Stimulated activated naive CD8-positive, alpha-beta T cell treated with anti-CD3 and anti-CD28 coated beads, Interleukin-15, Interleukin-2, amounts not matched to agents 100 U/mL and 50 U/mL, for 24 hours (primary cell): ENCODE measurements at regions not wholly inside any gene's neighbourhood (a gene's known extent, or its start where the extent isn't known, plus 50 kb on each side); places are given as distances from the start of the nearest gene placed in this dataset.

ENCODE experiments used
- ATAC-seq: fragments of 150-1000 bp; cut with Tn5 transposase; one replicate; pipeline ENCODE4 v1.10.0; 2021
- DNase-seq: peaks from one replicate; pipeline ENCODE4 v3.0.0; 2021

- ATAC-seq: no peak
- no peak for DNase-seq
Measured at GRCh38 chr7:54847921-54848320, 88.9 kb upstream of the SEC61G start.

DNA sequence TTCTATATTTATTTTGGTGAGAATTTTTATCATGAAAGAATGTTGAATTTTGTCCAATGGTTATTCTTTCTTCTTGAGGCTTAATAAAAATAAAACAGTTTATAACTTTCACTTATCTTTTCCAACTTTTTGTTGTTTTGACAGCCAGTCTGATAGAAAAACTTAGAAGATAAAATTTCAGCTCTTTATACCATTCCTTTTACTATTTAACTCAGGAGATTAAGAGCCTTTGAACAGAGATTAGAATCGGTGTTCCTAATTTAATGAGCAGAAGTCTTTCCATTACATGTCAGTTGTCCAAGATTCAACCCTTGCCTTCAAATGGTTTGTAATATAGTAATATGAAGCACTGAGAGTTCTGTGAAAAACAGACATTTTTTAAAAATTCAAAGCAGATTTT lies 97.8 kb upstream of the SEC61G start:
- DNase-seq (no peak), ATAC-seq (no peak)

GRCh38 chr7:54857294-54857693 lies 98.3 kb upstream of the SEC61G start:
- ATAC-seq (no peak), DNase-seq (no peak)

DNA sequence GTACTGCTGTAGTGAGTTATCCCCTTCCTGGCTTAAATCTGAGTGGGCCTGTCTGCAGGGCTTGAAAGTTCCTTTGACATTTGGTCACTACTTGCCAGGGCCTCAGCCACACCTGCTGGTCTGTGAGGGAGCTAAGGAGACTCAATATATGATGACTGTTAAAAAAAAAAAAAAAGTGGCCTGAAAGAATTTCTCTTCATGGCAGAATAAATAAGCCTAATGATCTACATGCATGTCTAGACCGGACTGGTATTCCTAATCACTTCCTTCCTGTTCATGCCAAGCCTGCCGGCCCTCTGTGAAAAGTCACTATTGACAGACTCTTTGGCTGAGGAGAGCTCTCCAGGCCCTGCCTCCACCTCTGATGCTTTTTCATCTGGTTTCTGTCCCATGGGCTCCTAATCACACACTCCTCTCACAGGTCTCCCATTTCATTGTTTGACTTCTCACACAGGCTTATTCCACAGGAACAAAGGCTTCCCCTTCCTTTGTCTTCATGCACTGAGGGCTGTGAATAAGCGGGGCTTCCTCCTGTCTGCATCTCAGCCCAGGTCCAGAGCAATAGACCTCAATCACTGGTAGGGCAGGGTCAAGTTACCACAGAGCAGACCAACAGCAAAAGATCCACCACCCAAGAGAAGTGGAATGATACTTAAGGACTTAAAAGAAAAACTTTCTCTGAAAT lies 99.1 kb upstream of the SEC61G start:
- DNase-seq: no peak
- no peak for ATAC-seq

- ATAC-seq: no peak
- no peak for DNase-seq
Measured at GRCh38 chr7:54859066-54859465, 100.1 kb upstream of the SEC61G start.

- DNase-seq (no peak), ATAC-seq (no peak)
Measured at GRCh38 chr7:54859545-54859944, 100.5 kb upstream of the SEC61G start.

GRCh38 chr7:54860003-54860775 lies 101.2 kb upstream of the SEC61G start:
- ATAC-seq (no peak), DNase-seq (no peak)

DNA sequence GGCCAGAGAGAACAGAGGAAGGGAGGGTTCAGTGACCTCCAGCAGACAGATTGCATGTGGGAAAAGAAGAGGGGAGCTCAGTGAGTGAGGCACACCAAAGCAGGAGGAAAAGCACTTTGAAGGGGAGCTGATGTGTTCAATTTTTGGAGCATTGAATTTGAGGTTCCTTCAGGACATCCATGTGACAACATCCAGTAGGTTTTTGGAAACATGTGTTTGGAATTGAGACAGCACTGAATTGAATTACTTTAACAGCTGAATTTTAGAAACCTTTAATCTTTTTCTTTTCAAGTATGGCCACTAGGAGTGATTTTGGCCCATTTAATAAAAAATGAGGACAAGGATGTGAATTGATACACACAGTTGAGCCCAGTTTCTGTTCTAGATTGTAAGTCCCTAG lies 101.8 kb upstream of the SEC61G start:
- ATAC-seq (no peak), DNase-seq (no peak)

DNA sequence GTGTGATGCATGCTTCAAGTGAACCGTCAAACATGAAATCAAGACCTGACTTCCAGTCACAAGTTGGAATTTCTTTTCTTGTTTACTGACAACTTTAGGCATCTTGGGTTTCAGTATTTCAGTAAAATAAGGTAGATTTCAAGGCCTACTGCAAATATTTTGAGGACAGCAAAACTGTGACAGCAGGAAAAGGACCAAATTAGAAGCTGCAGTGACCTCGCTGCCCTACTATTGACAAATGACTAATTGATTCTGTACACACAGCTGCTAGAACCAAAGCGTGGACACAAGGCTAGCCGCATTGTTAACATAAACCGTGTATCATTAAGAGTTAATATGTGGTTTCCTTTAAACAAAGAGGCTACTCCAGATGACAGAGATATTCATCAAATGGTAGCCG lies 105.7 kb upstream of the SEC61G start:
- ATAC-seq: no peak

GRCh38 chr7:54869523-54869922 lies 110.5 kb upstream of the SEC61G start:
- ATAC-seq (no peak), DNase-seq (no peak)

More for the DNA sequence above, 105.7 kb upstream of the SEC61G start:
- no peak for DNase-seq

- ATAC-seq (no peak), DNase-seq (no peak)
Measured at GRCh38 chr7:54874804-54875203, 115.8 kb upstream of the SEC61G start.

GRCh38 chr7:54877683-54878082 lies 118.7 kb upstream of the SEC61G start:
- DNase-seq (no peak), ATAC-seq (no peak)

GRCh38 chr7:54878339-54878738 lies 119.3 kb upstream of the SEC61G start:
- DNase-seq: no peak
- no peak for ATAC-seq

DNA sequence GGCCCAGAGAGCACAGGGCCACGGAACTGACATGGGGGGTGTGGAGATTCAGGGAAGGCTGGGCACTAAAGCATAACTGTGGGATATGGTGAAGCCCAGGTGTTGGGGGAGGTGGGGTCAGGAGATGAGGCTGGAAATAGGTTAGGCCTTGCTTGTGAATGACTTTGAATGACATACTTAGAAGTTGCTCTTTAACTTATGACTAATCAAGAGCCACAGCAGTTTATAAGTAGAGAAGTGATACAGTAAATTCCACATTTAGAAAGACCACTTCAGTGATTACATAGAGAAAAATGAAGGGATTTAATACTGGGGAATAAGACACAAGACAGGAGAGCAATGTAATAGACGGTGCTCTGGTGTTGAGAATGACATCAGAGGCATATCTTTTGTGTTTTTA lies 120.8 kb upstream of the SEC61G start:
- no peak for ATAC-seq
- DNase-seq: no peak

- DNase-seq: no peak
- no peak for ATAC-seq
Measured at GRCh38 chr7:54880326-54880989, 121.4 kb upstream of the SEC61G start.

DNA sequence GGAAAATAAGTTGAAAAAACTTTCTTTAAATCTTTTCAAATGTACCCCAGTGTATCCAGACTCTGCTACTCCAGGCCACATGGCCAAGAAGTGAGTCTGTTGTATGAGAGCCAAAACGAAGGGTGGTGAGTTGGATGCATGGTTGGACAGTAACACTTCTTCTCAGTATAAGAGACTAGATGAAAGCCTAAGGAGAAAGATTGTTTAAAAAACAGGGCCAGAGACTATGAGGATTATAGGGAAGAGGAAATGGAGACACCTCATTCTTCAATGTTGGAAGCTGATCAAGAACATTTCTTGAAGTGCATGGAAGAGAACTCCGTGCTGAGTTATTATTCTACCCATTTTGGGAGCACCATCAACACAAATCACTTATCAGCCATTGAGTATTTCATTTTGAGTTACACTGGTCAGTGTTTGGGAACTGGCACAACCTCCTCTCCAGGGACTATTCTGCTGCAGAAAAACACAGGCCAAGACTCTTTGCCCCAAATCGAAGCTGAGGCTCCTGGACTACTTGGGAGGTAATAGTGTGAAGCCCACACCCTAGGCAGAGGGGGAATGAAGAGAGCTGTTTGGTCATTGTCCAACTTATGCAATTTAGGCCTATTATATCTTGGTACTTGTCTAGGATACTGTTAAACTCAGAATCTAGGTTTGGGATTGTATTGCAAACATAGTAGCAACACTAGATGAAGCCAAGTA lies 123.0 kb upstream of the SEC61G start:
- no peak for ATAC-seq

DNA sequence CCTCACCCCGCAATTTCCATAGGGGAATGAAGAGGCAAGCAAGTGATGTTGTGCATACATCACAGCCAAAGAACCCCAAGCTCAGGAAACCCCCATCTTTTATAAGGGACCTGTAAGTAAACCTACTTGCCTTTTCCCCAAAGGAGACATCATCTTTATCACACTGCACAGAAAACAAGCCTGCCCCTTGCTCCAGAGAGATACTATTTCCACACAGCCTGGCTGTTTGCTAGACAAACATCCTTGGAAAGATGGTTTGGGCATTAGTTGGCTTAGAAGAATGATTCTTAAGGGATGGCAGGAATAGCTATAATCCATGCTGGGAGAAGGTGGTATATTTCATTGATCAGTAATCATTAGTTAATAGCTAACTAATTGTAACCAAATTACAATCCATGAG lies 123.7 kb upstream of the SEC61G start:
- ATAC-seq: no peak

More for the DNA sequence above, 123.0 kb upstream of the SEC61G start:
- DNase-seq: no peak

DNA sequence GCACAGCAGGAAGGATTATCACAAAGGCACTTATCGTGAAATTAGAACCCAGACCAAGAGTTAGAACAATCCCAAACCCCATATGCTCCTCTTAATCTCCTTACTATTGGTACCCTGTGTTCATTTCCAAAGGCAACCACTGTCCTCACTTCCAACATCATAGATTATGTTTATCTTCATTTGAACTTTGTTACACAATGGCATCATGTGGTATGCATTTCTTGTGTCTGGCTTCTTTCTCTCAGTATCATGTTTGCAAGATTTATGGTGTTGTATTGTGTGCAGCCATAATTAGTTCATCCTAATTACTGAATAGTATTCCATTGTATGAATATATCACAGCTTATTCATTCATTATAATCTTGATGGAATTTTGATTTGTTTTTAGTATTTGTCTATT lies 124.6 kb upstream of the SEC61G start:
- DNase-seq: no peak
- ATAC-seq: no peak

More for the DNA sequence above, 123.7 kb upstream of the SEC61G start:
- DNase-seq: no peak

- DNase-seq: no peak
- ATAC-seq: no peak
Measured at GRCh38 chr7:54885285-54885684, 126.3 kb upstream of the SEC61G start.

GRCh38 chr7:54888067-54888733 lies 129.2 kb upstream of the SEC61G start:
- no peak for DNase-seq
- ATAC-seq: no peak

DNA sequence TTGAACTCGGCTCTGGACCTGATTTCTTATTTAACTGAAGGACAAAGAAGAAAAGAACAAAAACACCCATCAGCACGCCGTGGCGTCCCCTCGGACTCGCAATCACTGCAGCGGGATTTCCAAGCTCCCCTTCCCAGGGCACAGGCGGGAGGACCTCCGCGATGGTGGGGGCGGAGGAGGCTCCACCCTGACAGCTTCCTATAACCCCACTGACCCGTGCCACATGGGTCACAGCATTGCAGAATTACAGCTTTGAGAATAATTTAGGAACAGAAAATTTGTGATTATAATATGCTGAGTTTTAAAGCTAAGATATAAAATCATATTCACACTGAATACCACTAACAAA lies 129.7 kb upstream of the SEC61G start:
- ATAC-seq: no peak

GRCh38 chr7:54897891-54898290 lies 120.9 kb upstream of the EGFR start:
- DNase-seq: no peak
- no peak for ATAC-seq

More for the DNA sequence above, 129.7 kb upstream of the SEC61G start:
- no peak for DNase-seq
